ENCODE measurements at regions not wholly inside any gene's neighbourhood (a gene's known extent, or its start where the extent isn't known, plus 50 kb on each side); places are given as distances from the start of the nearest gene placed in this dataset.

- ATAC-seq (no peak), DNase-seq (ENCODE audit: low read depth, low spot score) (no peak), FAIRE-seq (no peak)
- Histone ChIP-seq H3K4me3 (no peak overlapping the region), H4K20me1 (ENCODE audit: control insufficient read depth, insufficient read depth) (no peaks in the 10 kb centered on the region), H3K4me1 (ENCODE audit: control insufficient read depth, insufficient read depth, low read length) (no peaks in the 10 kb centered on the region), H3K27ac (ENCODE audit: control insufficient read depth, insufficient read depth) (no peak overlapping the region), H3K9me3 (replicated peaks; ENCODE audit: control insufficient read depth, insufficient read depth, low read length) (no peaks in the 10 kb centered on the region), H3K27me3 (replicated peaks in 1 of 2; ENCODE audit: control insufficient read depth in 2 of 2, insufficient read depth in 2 of 2, low read length in 1 of 2) (no peaks in the 10 kb centered on the region), H3K36me3 (ENCODE audit: control insufficient read depth in 2 of 2, insufficient read depth in 2 of 2, low read length in 1 of 2) (no peaks in the 10 kb centered on the region), H3K4me2 (ENCODE audit: control insufficient read depth, insufficient read depth) (no peak overlapping the region), H3K9ac (ENCODE audit: control insufficient read depth, insufficient read depth, low read length) (no peak overlapping the region), H2AFZ (ENCODE audit: control insufficient read depth, low read depth, low read length) (no peak overlapping the region), H3K79me2 (ENCODE audit: control insufficient read depth, insufficient read depth, low read length) (no peaks in the 10 kb centered on the region)
- TF ChIP-seq ZSCAN29 (IDR thresholded peaks at IDR 0.05) = no peak
- no peak for TF ChIP-seq NR2C1 (IDR thresholded peaks at IDR 0.05)
- TF ChIP-seq ATF7 (IDR thresholded peaks at IDR 0.05; ENCODE audit: low read depth) = no peak
- no peak for TF ChIP-seq ASH2L (IDR thresholded peaks at IDR 0.05; ENCODE audit: borderline replicate concordance, low read depth)
- no peak for TF ChIP-seq MXI1 (IDR thresholded peaks at IDR 0.05; ENCODE audit: low read depth, low read length)
- TF ChIP-seq HDAC6 (IDR thresholded peaks at IDR 0.05; ENCODE audit: unreplicated experiment) = no peak
- no peak for TF ChIP-seq ESRRA (IDR thresholded peaks at IDR 0.05; ENCODE audit: low read length)
- no peak for TF ChIP-seq WRNIP1 (IDR thresholded peaks at IDR 0.05; ENCODE audit: borderline replicate concordance, low read depth, low read length)
- TF ChIP-seq EP300 (IDR thresholded peaks at IDR 0.05; ENCODE audit: borderline replicate concordance in 1 of 2, control insufficient read depth in 1 of 2, low read depth in 2 of 2, low read length in 2 of 2) = no peak
- no peak for TF ChIP-seq TCF7 (IDR thresholded peaks at IDR 0.05; ENCODE audit: borderline replicate concordance)
- in situ Hi-C loops (cut with MboI) = no loop called here
- BruUV-seq (replicated peaks) = no TSS peak
- ChIA-PET POLR2A (no interaction called here), SMC1A (ENCODE audit: uncharacterized antibody, unreplicated experiment) (no interaction called here), CTCF (no interaction called here), RAD21 (ENCODE audit: unreplicated experiment) (no interaction called here)
- intact Hi-C loops (cut with micrococcal nuclease; ENCODE audit: unreplicated experiment) = no loop called here
These were observed 307.5 kb upstream of the SLIT2 start for GRCh38 chr4:19944251-19944650.

GRCh38 chr4:19941434-19941833 lies 310.3 kb upstream of the SLIT2 start:
- no peaks in the 10 kb centered on the region for H3K9me3 ChIP-seq (replicated peaks; ENCODE audit: control insufficient read depth, insufficient read depth, low read length)
- ChIA-PET POLR2A (no interaction called here), SMC1A (ENCODE audit: uncharacterized antibody, unreplicated experiment) (no interaction called here), RAD21 (ENCODE audit: unreplicated experiment) (no interaction called here), CTCF (no interaction called here)
- WGBS (ENCODE audit: insufficient coverage, insufficient replicate concordance, low lambda C conversion rate, missing lambda C conversion rate) = 44% methylated on average over 2 of the region's 2 CpGs
- no peaks in the 10 kb centered on the region for H3K79me2 ChIP-seq (ENCODE audit: control insufficient read depth, insufficient read depth, low read length)
- H2AFZ ChIP-seq (ENCODE audit: control insufficient read depth, low read depth, low read length) = no peak overlapping the region
- no peak overlapping the region for H3K27ac ChIP-seq (ENCODE audit: control insufficient read depth, insufficient read depth)
- H3K4me2 ChIP-seq (ENCODE audit: control insufficient read depth, insufficient read depth) = no peak overlapping the region
- DNase-seq (ENCODE audit: low read depth, low spot score) (no peak), ATAC-seq (no peak), FAIRE-seq (no peak)
- no TSS peak for BruUV-seq (replicated peaks)
- no peak overlapping the region for H3K4me3 ChIP-seq
- H4K20me1 ChIP-seq (ENCODE audit: control insufficient read depth, insufficient read depth) = no peaks in the 10 kb centered on the region
- H3K9ac ChIP-seq (ENCODE audit: control insufficient read depth, insufficient read depth, low read length) = no peak overlapping the region
- H3K4me1 ChIP-seq (ENCODE audit: control insufficient read depth, insufficient read depth, low read length) = no peaks in the 10 kb centered on the region
- intact Hi-C loops (cut with micrococcal nuclease; ENCODE audit: unreplicated experiment) = no loop called here
- in situ Hi-C loops (cut with MboI) = no loop called here
- no peaks in the 10 kb centered on the region for H3K27me3 ChIP-seq (replicated peaks in 1 of 2; ENCODE audit: control insufficient read depth in 2 of 2, insufficient read depth in 2 of 2, low read length in 1 of 2)
- H3K36me3 ChIP-seq (ENCODE audit: control insufficient read depth in 2 of 2, insufficient read depth in 2 of 2, low read length in 1 of 2) = no peaks in the 10 kb centered on the region
- TF ChIP-seq YBX1 (IDR thresholded peaks at IDR 0.05) = no peak
- TF ChIP-seq ZNF384 (IDR thresholded peaks at IDR 0.05; ENCODE audit: borderline replicate concordance, low read depth, low read length) = no peak
- no peak for TF ChIP-seq MYC (IDR thresholded peaks at IDR 0.05; ENCODE audit: insufficient read depth, insufficient read length, insufficient replicate concordance, low read length, severe bottlenecking)
- TF ChIP-seq TBL1XR1 (IDR thresholded peaks at IDR 0.05; ENCODE audit: low read depth, low read length) = no peak
- TF ChIP-seq EED (IDR thresholded peaks at IDR 0.05; ENCODE audit: low read depth) = no peak
- no peak for TF ChIP-seq ZBTB33 (IDR thresholded peaks at IDR 0.05)
- TF ChIP-seq NR2C1 (IDR thresholded peaks at IDR 0.05) = no peak
- TF ChIP-seq ATF7 (IDR thresholded peaks at IDR 0.05; ENCODE audit: low read depth) = no peak
- TF ChIP-seq TCF3 (IDR thresholded peaks at IDR 0.05; ENCODE audit: borderline replicate concordance, insufficient read depth, low read depth, low read length) = no peak
- TF ChIP-seq USF2 (IDR thresholded peaks at IDR 0.05; ENCODE audit: borderline replicate concordance, low read depth, low read length) = no peak

Data from GM12878 (cell line).